K562 (cell line): ENCODE measurements at regions not wholly inside any gene's neighbourhood (a gene's known extent, or its start where the extent isn't known, plus 50 kb on each side); places are given as distances from the start of the nearest gene placed in this dataset.

Experiments
- ARNT ChIP-seq, 2 experiments: fragments of 450-650 bp; IDR thresholded peaks; 2 replicates each; pipeline ENCODE4 v1.6.1; 2016; ENCODE audit warnings: mild to moderate bottlenecking in 1 of 2
- BCOR ChIP-seq: fragments of 450-650 bp; IDR thresholded peaks from 2 replicates; pipeline ENCODE4 v1.6.1; 2016
- JUND ChIP-seq, 2 experiments: IDR thresholded peaks; 2 replicates in 1 of 2; 3 replicates in 1 of 2; pipeline ENCODE4 v1.6.1; 2011; ENCODE audit warnings: borderline replicate concordance in 2 of 2, low read depth in 2 of 2, low read length in 2 of 2, improper control_type of control experiment in 1 of 2, missing biosample characterization in 1 of 2, missing genetic modification characterization in 1 of 2, missing genetic modification reagents in 1 of 2
- MCM2 ChIP-seq: fragments of 450-650 bp; IDR thresholded peaks from 2 replicates; pipeline ENCODE4 v1.6.1; 2017; ENCODE audit warnings: low read depth, mild to moderate bottlenecking
- NR1H2 ChIP-seq: sonication (generic); formaldehyde crosslinking; IDR thresholded peaks from 2 replicates; pipeline ENCODE4 v1.4.0; 2020; ENCODE audit warnings: mild to moderate bottlenecking, missing genetic modification reagents
- POLR2B ChIP-seq: fragments of 450-650 bp; IDR thresholded peaks from 2 replicates; pipeline ENCODE4 v1.6.1; 2018; ENCODE audit warnings: low read depth; ENCODE audit not compliant: partially characterized antibody
- RFX7 ChIP-seq: fragments of 250-450 bp; sonication (Bioruptor Pico); IDR thresholded peaks from 2 replicates; pipeline ENCODE4 v1.5.1; 2021; ENCODE audit warnings: mild to moderate bottlenecking
- SAFB2 ChIP-seq: fragments of 200-400 bp; formaldehyde crosslinking; IDR thresholded peaks from 2 replicates; pipeline ENCODE4 v1.6.1; 2018; ENCODE audit warnings: borderline replicate concordance, low read length, low read depth, moderate library complexity; ENCODE audit not compliant: severe bottlenecking
- SRF ChIP-seq, 2 experiments: fragments of 250-450, 450-650 bp in 1 of 2; sonication (Bioruptor Pico) in 1 of 2; sonication (generic) in 1 of 2; formaldehyde crosslinking; IDR thresholded peaks; 2 replicates each; pipeline versions ENCODE4 v1.5.0 to v1.5.1; 2020 to 2022; ENCODE audit warnings: mild to moderate bottlenecking in 1 of 2, missing genetic modification reagents in 1 of 2
- STAT5B ChIP-seq: fragments of 250-450 bp; sonication (Bioruptor Pico); IDR thresholded peaks from 2 replicates; pipeline ENCODE4 v1.8.0; 2021; ENCODE audit warnings: mild to moderate bottlenecking, inconsistent platforms
- ZNF133 ChIP-seq: fragments of 250-450 bp; sonication (Bioruptor Pico); IDR thresholded peaks from 2 replicates; pipeline ENCODE4 v1.4.0; 2020; ENCODE audit warnings: mild to moderate bottlenecking
- ZNF140 ChIP-seq: fragments of 250-450 bp; sonication (Bioruptor Pico); IDR thresholded peaks from 2 replicates; pipeline ENCODE4 v1.8.0; 2021; ENCODE audit warnings: moderate library complexity, mild to moderate bottlenecking, inconsistent platforms
- TF ChIP-seq, protein P1 (sequence below): fragments of 450-650 bp; formaldehyde crosslinking; IDR thresholded peaks from 2 replicates; pipeline ENCODE4 v1.4.0; 2020; ENCODE audit warnings: mild to moderate bottlenecking, moderate library complexity
- TF ChIP-seq, protein P2 (sequence below): sonication (generic); formaldehyde crosslinking; IDR thresholded peaks from 2 replicates; pipeline ENCODE4 v1.8.1; 2023; ENCODE audit warnings: mild to moderate bottlenecking, missing genetic modification reagents
- TF ChIP-seq, protein P3 (sequence below), 2 experiments: fragments of 450-650 bp; IDR thresholded peaks; 2 replicates each; pipeline ENCODE4 v1.6.1; 2016
- TF ChIP-seq, protein P4 (sequence below): fragments of 200-400 bp; formaldehyde crosslinking; IDR thresholded peaks from 2 replicates; pipeline ENCODE4 v1.6.1; 2017; ENCODE audit warnings: mild to moderate bottlenecking, low read depth, low read length, moderate library complexity

DNA sequence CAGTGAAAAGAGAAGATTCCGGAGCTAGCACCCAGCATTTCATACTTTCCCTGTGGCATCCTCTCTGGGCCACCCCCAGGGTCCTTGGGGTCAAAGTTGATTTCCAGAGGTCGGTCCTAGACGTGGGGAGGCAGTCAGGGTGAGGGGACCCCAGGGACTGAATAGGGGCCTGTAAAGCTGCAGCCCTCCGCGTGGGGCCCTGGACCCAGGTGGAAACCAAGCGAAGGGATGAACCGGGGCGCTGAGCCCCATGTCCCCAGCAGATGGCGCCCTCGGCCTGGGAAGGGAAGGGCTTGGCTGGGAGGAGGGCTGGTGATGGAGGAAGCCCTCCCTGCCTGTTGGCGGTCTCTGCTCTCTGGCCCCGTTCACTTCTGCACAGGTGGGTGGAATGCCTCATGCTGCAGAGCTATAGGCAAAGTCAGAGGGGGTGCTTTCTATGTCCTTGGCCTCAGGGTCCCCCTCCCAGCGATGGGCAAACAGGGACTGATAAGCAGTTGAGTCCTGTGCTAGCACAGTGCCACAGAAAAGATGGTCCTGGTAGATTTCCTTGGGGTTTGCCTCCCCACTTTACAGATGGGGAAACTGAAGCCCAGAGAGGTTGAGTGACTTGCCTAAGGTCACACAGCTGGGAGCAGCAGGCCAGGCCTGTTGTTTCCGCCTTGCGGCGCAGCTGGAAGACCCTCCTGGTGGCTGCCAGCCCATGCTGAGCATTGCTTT, 163.4 kb upstream of the CIBAR2 start (continued):
- TF ChIP-seq, protein P1, sequence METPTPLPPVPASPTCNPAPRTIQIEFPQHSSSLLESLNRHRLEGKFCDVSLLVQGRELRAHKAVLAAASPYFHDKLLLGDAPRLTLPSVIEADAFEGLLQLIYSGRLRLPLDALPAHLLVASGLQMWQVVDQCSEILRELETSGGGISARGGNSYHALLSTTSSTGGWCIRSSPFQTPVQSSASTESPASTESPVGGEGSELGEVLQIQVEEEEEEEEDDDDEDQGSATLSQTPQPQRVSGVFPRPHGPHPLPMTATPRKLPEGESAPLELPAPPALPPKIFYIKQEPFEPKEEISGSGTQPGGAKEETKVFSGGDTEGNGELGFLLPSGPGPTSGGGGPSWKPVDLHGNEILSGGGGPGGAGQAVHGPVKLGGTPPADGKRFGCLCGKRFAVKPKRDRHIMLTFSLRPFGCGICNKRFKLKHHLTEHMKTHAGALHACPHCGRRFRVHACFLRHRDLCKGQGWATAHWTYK (CRISPR knock-in tag) = 0 out of 2 replicates have a peak, but pooled peaks have one; percentile 31
- TF ChIP-seq, protein P2, sequence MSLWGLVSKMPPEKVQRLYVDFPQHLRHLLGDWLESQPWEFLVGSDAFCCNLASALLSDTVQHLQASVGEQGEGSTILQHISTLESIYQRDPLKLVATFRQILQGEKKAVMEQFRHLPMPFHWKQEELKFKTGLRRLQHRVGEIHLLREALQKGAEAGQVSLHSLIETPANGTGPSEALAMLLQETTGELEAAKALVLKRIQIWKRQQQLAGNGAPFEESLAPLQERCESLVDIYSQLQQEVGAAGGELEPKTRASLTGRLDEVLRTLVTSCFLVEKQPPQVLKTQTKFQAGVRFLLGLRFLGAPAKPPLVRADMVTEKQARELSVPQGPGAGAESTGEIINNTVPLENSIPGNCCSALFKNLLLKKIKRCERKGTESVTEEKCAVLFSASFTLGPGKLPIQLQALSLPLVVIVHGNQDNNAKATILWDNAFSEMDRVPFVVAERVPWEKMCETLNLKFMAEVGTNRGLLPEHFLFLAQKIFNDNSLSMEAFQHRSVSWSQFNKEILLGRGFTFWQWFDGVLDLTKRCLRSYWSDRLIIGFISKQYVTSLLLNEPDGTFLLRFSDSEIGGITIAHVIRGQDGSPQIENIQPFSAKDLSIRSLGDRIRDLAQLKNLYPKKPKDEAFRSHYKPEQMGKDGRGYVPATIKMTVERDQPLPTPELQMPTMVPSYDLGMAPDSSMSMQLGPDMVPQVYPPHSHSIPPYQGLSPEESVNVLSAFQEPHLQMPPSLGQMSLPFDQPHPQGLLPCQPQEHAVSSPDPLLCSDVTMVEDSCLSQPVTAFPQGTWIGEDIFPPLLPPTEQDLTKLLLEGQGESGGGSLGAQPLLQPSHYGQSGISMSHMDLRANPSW (CRISPR knock-in tag) = no peak
- no peak for TF ChIP-seq STAT5B (CRISPR knock-in tag)
- TF ChIP-seq, protein P3, sequence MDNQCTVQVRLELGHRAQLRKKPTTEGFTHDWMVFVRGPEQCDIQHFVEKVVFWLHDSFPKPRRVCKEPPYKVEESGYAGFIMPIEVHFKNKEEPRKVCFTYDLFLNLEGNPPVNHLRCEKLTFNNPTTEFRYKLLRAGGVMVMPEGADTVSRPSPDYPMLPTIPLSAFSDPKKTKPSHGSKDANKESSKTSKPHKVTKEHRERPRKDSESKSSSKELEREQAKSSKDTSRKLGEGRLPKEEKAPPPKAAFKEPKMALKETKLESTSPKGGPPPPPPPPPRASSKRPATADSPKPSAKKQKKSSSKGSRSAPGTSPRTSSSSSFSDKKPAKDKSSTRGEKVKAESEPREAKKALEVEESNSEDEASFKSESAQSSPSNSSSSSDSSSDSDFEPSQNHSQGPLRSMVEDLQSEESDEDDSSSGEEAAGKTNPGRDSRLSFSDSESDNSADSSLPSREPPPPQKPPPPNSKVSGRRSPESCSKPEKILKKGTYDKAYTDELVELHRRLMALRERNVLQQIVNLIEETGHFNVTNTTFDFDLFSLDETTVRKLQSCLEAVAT (IDR thresholded peaks at IDR 0.05) = no peak
- no peak for TF ChIP-seq ZNF140 (CRISPR knock-in tag)
- TF ChIP-seq, protein P4, sequence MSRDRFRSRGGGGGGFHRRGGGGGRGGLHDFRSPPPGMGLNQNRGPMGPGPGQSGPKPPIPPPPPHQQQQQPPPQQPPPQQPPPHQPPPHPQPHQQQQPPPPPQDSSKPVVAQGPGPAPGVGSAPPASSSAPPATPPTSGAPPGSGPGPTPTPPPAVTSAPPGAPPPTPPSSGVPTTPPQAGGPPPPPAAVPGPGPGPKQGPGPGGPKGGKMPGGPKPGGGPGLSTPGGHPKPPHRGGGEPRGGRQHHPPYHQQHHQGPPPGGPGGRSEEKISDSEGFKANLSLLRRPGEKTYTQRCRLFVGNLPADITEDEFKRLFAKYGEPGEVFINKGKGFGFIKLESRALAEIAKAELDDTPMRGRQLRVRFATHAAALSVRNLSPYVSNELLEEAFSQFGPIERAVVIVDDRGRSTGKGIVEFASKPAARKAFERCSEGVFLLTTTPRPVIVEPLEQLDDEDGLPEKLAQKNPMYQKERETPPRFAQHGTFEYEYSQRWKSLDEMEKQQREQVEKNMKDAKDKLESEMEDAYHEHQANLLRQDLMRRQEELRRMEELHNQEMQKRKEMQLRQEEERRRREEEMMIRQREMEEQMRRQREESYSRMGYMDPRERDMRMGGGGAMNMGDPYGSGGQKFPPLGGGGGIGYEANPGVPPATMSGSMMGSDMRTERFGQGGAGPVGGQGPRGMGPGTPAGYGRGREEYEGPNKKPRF = no peak
- no peak for TF ChIP-seq MCM2
- TF ChIP-seq SAFB2 = no peak
- no peak for TF ChIP-seq SRF (CRISPR knock-in tag; IDR thresholded peaks at IDR 0.05)
- no peak for TF ChIP-seq POLR2B
- TF ChIP-seq JUND (IDR thresholded peaks at IDR 0.05; ENCODE audit: borderline replicate concordance, low read depth, low read length) = peak; percentile 48; the same call in 1 of the 2 replicates
- TF ChIP-seq JUND (tag; IDR thresholded peaks at IDR 0.05; ENCODE audit: borderline replicate concordance, low read depth, low read length) = no peak; the same call in 2 of the 3 replicates
- peak; percentile 88 for TF ChIP-seq BCOR
- TF ChIP-seq RFX7 (CRISPR knock-in tag) = no peak
- TF ChIP-seq NR1H2 = peak; percentile 60; the same call in 1 of the 2 replicates
- TF ChIP-seq ZNF133 (CRISPR knock-in tag) = 0 out of 2 replicates have a peak, but pooled peaks have one; percentile 4
- TF ChIP-seq ARNT (IDR thresholded peaks at IDR 0.05) = no peak
